ENCODE measurements at regions not wholly inside any gene's neighbourhood (a gene's known extent, or its start where the extent isn't known, plus 50 kb on each side); places are given as distances from the start of the nearest gene placed in this dataset.

GRCh38 chr10:6657669-6658068, 77.6 kb upstream of the PRKCQ start:
- no peaks in the 10 kb centered on the region for H3K23me2 ChIP-seq (ENCODE audit: insufficient read length, low read depth, low read length, poor library complexity, severe bottlenecking)
- no peak overlapping the region for H2AK5ac ChIP-seq (ENCODE audit: insufficient read length, low read length)
- no peak overlapping the region for H3K56ac ChIP-seq (ENCODE audit: insufficient read length, low read depth, low read length)
- H3K4ac ChIP-seq (ENCODE audit: low read depth, low read length), result no peak overlapping the region
- no peaks in the 10 kb centered on the region for H3K9me3 ChIP-seq (ENCODE audit: control insufficient read depth, low read depth, low read length)
- H3K4me2 ChIP-seq (ENCODE audit: insufficient read depth, insufficient read length, low read length), result no peak overlapping the region
- H3K79me1 ChIP-seq (ENCODE audit: insufficient read depth, low read depth, low read length, poor library complexity, severe bottlenecking), result no peaks in the 10 kb centered on the region
- H4K91ac ChIP-seq (ENCODE audit: insufficient read length, low read depth, low read length), result no peak overlapping the region
- H3K9ac ChIP-seq (ENCODE audit: extremely low read depth, insufficient read length, low read length), result no peak overlapping the region
- no peaks in the 10 kb centered on the region for H3K79me2 ChIP-seq (ENCODE audit: insufficient read depth, low read length)
- peaks cover 2 to 4% of the 10 kb centered on the region in 2 experiments; a peak in 3 of 5 replicates for H3K9me3 Mint-ChIP-seq
- no peak overlapping the region for H4K5ac ChIP-seq (ENCODE audit: insufficient read length, low read depth, low read length)
- H3T11ph ChIP-seq (ENCODE audit: low read length), result no peak overlapping the region
- WGBS (ENCODE audit: extremely low coverage, insufficient read length, low lambda C conversion rate), result no CpG with 5 or more reads among the region's 1 CpG
- H3K18ac ChIP-seq (ENCODE audit: insufficient read length, low read depth, low read length), result no peak overlapping the region
- H3K23ac ChIP-seq (ENCODE audit: insufficient read length, low read depth, low read length), result no peak overlapping the region
- no peaks in the 10 kb centered on the region for H3K27me3 ChIP-seq (ENCODE audit: insufficient read depth, low read length)
- no peaks in the 10 kb centered on the region for H3K4me1 ChIP-seq (ENCODE audit: insufficient read depth, low read length)
- no peaks in the 10 kb centered on the region for H3K27me3 Mint-ChIP-seq (ENCODE audit: low read depth)
- H4K20me1 ChIP-seq (ENCODE audit: control insufficient read depth, insufficient read depth, insufficient read length), result no peaks in the 10 kb centered on the region
- no peak overlapping the region for H2BK20ac ChIP-seq (ENCODE audit: low read depth, low read length, poor library complexity, severe bottlenecking)
- no peak overlapping the region for H4K8ac ChIP-seq (replicated peaks; ENCODE audit: insufficient read length, low read depth, low read length)
- H3K14ac ChIP-seq (ENCODE audit: insufficient read depth, low read length), result no peak overlapping the region
- no peak overlapping the region for H2BK15ac ChIP-seq (ENCODE audit: low read depth, low read length)
- H2BK12ac ChIP-seq (ENCODE audit: insufficient read length, low read depth, low read length), result no peak overlapping the region
- no peak for DNase-seq
- H2BK120ac ChIP-seq (ENCODE audit: low read depth, low read length, poor library complexity, severe bottlenecking), result no peak overlapping the region
- no peaks in the 10 kb centered on the region for H3K4me1 Mint-ChIP-seq
- H3K36me3 Mint-ChIP-seq (ENCODE audit: insufficient read depth in 1 of 3, low read depth in 3 of 3), result peaks cover 1 to 11% (median 2%) of the 10 kb centered on the region in 3 experiments; a peak in 5 of 7 replicates
- no peak overlapping the region for H3K27ac ChIP-seq (ENCODE audit: insufficient read length, low read depth, low read length)
- H2BK5ac ChIP-seq (ENCODE audit: insufficient read length, low read length), result no peak overlapping the region
- H2AFZ ChIP-seq (ENCODE audit: low read length), result no peak overlapping the region
- no peak overlapping the region; a peak in 1 of 7 replicates for H3K27ac Mint-ChIP-seq
- TF ChIP-seq CTCF (conservative IDR thresholded peaks at IDR 0.05), result no peak
- no peak overlapping the region for H3K4me3 Mint-ChIP-seq

All from H9 (cell line).